Glutamatergic neuron (in vitro differentiated cells): ENCODE measurements at regions not wholly inside any gene's neighbourhood (a gene's known extent, or its start where the extent isn't known, plus 50 kb on each side); places are given as distances from the start of the nearest gene placed in this dataset.

Experiments
- DNase-seq: peaks from one replicate; pipeline ENCODE4 v3.0.0; 2022
- H3K27ac Mint-ChIP-seq: one replicate; pipeline ENCODE4 v1.8.0; 2020; ENCODE audit warnings: mild to moderate bottlenecking, mixed read lengths, inconsistent platforms; ENCODE audit not compliant: unreplicated experiment
- H3K27me3 Mint-ChIP-seq: one replicate; pipeline ENCODE4 v1.8.0; 2020; ENCODE audit warnings: mild to moderate bottlenecking, moderate library complexity, mixed read lengths, inconsistent platforms; ENCODE audit not compliant: unreplicated experiment
- H3K36me3 Mint-ChIP-seq: one replicate; pipeline ENCODE4 v1.8.0; 2020; ENCODE audit warnings: mild to moderate bottlenecking, mixed read lengths, inconsistent platforms; ENCODE audit not compliant: unreplicated experiment
- H3K4me1 Mint-ChIP-seq: one replicate; pipeline ENCODE4 v1.8.0; 2020; ENCODE audit warnings: mild to moderate bottlenecking, low read depth, mixed read lengths, inconsistent platforms; ENCODE audit not compliant: unreplicated experiment
- H3K4me3 Mint-ChIP-seq: one replicate; pipeline ENCODE4 v1.8.0; 2020; ENCODE audit warnings: mild to moderate bottlenecking, mixed read lengths, inconsistent platforms; ENCODE audit not compliant: unreplicated experiment
- H3K9me3 Mint-ChIP-seq: one replicate; pipeline ENCODE4 v1.8.0; 2020; ENCODE audit warnings: mild to moderate bottlenecking, moderate library complexity, mixed read lengths, inconsistent platforms; ENCODE audit not compliant: unreplicated experiment
- CTCF ChIP-seq: fragments of 200-600 bp; sonication (generic); IDR thresholded peaks from one replicate; pipeline ENCODE4 v1.5.0; 2021; ENCODE audit not compliant: partially characterized antibody, unreplicated experiment

- Mint-ChIP-seq H3K4me1 (peaks cover 47% of the 10 kb centered on the region), H3K27ac (no peak overlapping the region), H3K36me3 (no peaks in the 10 kb centered on the region), H3K27me3 (peaks cover 7% of the 10 kb centered on the region), H3K9me3 (peaks cover 2% of the 10 kb centered on the region), H3K4me3 (no peak overlapping the region)
- no peak for DNase-seq
- TF ChIP-seq CTCF = no peak
Observed at GRCh38 chr7:61576-62360, 130.6 kb upstream of the FAM20C start.

GRCh38 chr7:62361-63116 is 129.8 kb upstream of the FAM20C start:
- no peak for TF ChIP-seq CTCF

GRCh38 chr7:63117-63480 is 129.3 kb upstream of the FAM20C start:
- H3K9me3 Mint-ChIP-seq = peaks cover 2% of the 10 kb centered on the region
- no peak for DNase-seq
- no peak overlapping the region for H3K27ac Mint-ChIP-seq
- no peak for TF ChIP-seq CTCF
- peaks cover 2% of the 10 kb centered on the region for H3K36me3 Mint-ChIP-seq
- peaks cover 7% of the 10 kb centered on the region for H3K27me3 Mint-ChIP-seq
- peaks cover 45% of the 10 kb centered on the region for H3K4me1 Mint-ChIP-seq
- no peak overlapping the region for H3K4me3 Mint-ChIP-seq

More at GRCh38 chr7:62361-63116, 129.8 kb upstream of the FAM20C start:
- Mint-ChIP-seq H3K4me1 (peaks cover 50% of the 10 kb centered on the region), H3K36me3 (no peaks in the 10 kb centered on the region), H3K27ac (no peak overlapping the region), H3K9me3 (peaks cover 2% of the 10 kb centered on the region), H3K4me3 (no peak overlapping the region), H3K27me3 (peaks cover 7% of the 10 kb centered on the region)
- DNase-seq = no peak

GRCh38 chr7:63521-64021 is 128.8 kb upstream of the FAM20C start:
- Mint-ChIP-seq H3K27ac (peak overlapping the region; percentile 8), H3K27me3 (peaks cover 7% of the 10 kb centered on the region)
- TF ChIP-seq CTCF = no peak

More at GRCh38 chr7:63521-64021, 128.8 kb upstream of the FAM20C start:
- no peak for DNase-seq
- peaks cover 5% of the 10 kb centered on the region for H3K36me3 Mint-ChIP-seq
- peaks cover 48% of the 10 kb centered on the region for H3K4me1 Mint-ChIP-seq
- no peak overlapping the region for H3K4me3 Mint-ChIP-seq
- peaks cover 2% of the 10 kb centered on the region for H3K9me3 Mint-ChIP-seq
